ENCODE measurements at regions not wholly inside any gene's neighbourhood (a gene's known extent, or its start where the extent isn't known, plus 50 kb on each side); places are given as distances from the start of the nearest gene placed in this dataset.

GRCh38 chr2:20515290-20516220, 68.7 kb downstream of the RHOB start:
- Histone ChIP-seq H3K27me3 (ENCODE audit: insufficient read depth, low read depth) (no peaks in the 10 kb centered on the region), H3K27ac (no peak overlapping the region), H3K9ac (no peak overlapping the region), H3K4me2 (peak overlapping the region; percentile 53; the same call in 1 of the 2 replicates), H3K36me3 (ENCODE audit: insufficient read depth) (no peaks in the 10 kb centered on the region), H3K4me1 (ENCODE audit: low read depth, poor library complexity, severe bottlenecking) (peaks cover 29% of the 10 kb centered on the region), H3K79me2 (ENCODE audit: insufficient read depth, low read depth) (no peaks in the 10 kb centered on the region), H3K4me3 (IDR thresholded peaks at IDR 0.05; ENCODE audit: insufficient read depth, low read depth, low read length) (no peak overlapping the region), H4K20me1 (ENCODE audit: insufficient read depth) (no peaks in the 10 kb centered on the region), H2AFZ (ENCODE audit: low read depth) (peak overlapping the region; percentile 41; the same call in 1 of the 2 replicates)
- no peak for TF ChIP-seq CTCF (conservative IDR thresholded peaks at IDR 0.05; ENCODE audit: low read depth, low read length)

GRCh38 chr2:20516291-20516645, 69.4 kb downstream of the RHOB start:
- Histone ChIP-seq H2AFZ (ENCODE audit: low read depth) (peak overlapping the region; percentile 41; the same call in 1 of the 2 replicates), H3K4me1 (ENCODE audit: low read depth, poor library complexity, severe bottlenecking) (peaks cover 25% of the 10 kb centered on the region), H3K4me3 (IDR thresholded peaks at IDR 0.05; ENCODE audit: insufficient read depth, low read depth, low read length) (no peak overlapping the region), H3K36me3 (ENCODE audit: insufficient read depth) (no peaks in the 10 kb centered on the region), H3K79me2 (ENCODE audit: insufficient read depth, low read depth) (no peaks in the 10 kb centered on the region), H3K27ac (peak overlapping the region; percentile 68), H4K20me1 (ENCODE audit: insufficient read depth) (no peaks in the 10 kb centered on the region), H3K4me2 (peak overlapping the region; percentile 53), H3K27me3 (ENCODE audit: insufficient read depth, low read depth) (no peaks in the 10 kb centered on the region), H3K9ac (peak overlapping the region; percentile 27; the same call in 1 of the 2 replicates)
- no peak for TF ChIP-seq CTCF (conservative IDR thresholded peaks at IDR 0.05; ENCODE audit: low read depth, low read length)

- TF ChIP-seq CTCF (conservative IDR thresholded peaks at IDR 0.05; ENCODE audit: low read depth, low read length): no peak
- Histone ChIP-seq H3K36me3 (ENCODE audit: insufficient read depth) (no peaks in the 10 kb centered on the region), H4K20me1 (ENCODE audit: insufficient read depth) (no peaks in the 10 kb centered on the region), H3K4me3 (IDR thresholded peaks at IDR 0.05; ENCODE audit: insufficient read depth, low read depth, low read length) (no peak overlapping the region), H3K27me3 (ENCODE audit: insufficient read depth, low read depth) (no peaks in the 10 kb centered on the region), H2AFZ (ENCODE audit: low read depth) (peak overlapping the region; percentile 41), H3K4me1 (ENCODE audit: low read depth, poor library complexity, severe bottlenecking) (peaks cover 25% of the 10 kb centered on the region), H3K4me2 (peak overlapping the region; percentile 53), H3K79me2 (ENCODE audit: insufficient read depth, low read depth) (no peaks in the 10 kb centered on the region), H3K27ac (peak overlapping the region; percentile 68), H3K9ac (peak overlapping the region; percentile 27; the same call in 1 of the 2 replicates)
These were observed 69.9 kb downstream of the RHOB start for GRCh38 chr2:20516646-20517341.

DNA sequence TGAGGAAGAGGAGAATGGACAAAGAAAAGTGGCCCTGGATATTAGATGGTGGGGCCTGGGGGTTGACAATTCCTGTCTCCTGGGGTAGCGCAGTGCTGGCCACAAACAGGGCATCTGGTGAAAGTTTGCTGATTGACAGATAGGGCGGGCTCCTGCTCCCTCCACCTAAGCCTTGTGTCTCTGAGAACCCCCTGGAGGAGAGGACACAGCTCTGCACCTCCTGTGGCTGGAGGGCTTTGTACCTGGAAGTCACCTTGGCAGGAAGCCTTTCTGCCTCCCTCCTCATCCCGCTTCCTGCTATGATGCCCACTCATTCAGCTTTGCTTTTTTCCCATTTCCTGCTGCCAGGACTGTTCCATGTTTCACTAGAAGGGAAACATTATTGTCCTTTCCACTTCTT, 72.4 kb downstream of the RHOB start:
- H3K27me3 ChIP-seq (ENCODE audit: insufficient read depth, low read depth): no peaks in the 10 kb centered on the region
- H3K4me2 ChIP-seq: no peak overlapping the region
- no peak overlapping the region for H3K4me3 ChIP-seq (IDR thresholded peaks at IDR 0.05; ENCODE audit: insufficient read depth, low read depth, low read length)
- H3K36me3 ChIP-seq (ENCODE audit: insufficient read depth): no peaks in the 10 kb centered on the region
- no peaks in the 10 kb centered on the region for H3K79me2 ChIP-seq (ENCODE audit: insufficient read depth, low read depth)
- no peak overlapping the region for H2AFZ ChIP-seq (ENCODE audit: low read depth)
- peaks cover 25% of the 10 kb centered on the region for H3K4me1 ChIP-seq (ENCODE audit: low read depth, poor library complexity, severe bottlenecking)
- TF ChIP-seq CTCF (conservative IDR thresholded peaks at IDR 0.05; ENCODE audit: low read depth, low read length): no peak
- no peak overlapping the region for H3K27ac ChIP-seq
- H4K20me1 ChIP-seq (ENCODE audit: insufficient read depth): no peaks in the 10 kb centered on the region
- no peak overlapping the region for H3K9ac ChIP-seq
